HG02763 (cell line): ENCODE measurements at regions not wholly inside any gene's neighbourhood (a gene's known extent, or its start where the extent isn't known, plus 50 kb on each side); places are given as distances from the start of the nearest gene placed in this dataset.

Experiments used
- ATAC-seq: cut with Tn5 transposase; IDR thresholded peaks from one replicate; pipeline ENCODE4 v1.9.1; 2021; ENCODE audit warnings: mild to moderate bottlenecking, moderate library complexity; ENCODE audit not compliant: unreplicated experiment

DNA sequence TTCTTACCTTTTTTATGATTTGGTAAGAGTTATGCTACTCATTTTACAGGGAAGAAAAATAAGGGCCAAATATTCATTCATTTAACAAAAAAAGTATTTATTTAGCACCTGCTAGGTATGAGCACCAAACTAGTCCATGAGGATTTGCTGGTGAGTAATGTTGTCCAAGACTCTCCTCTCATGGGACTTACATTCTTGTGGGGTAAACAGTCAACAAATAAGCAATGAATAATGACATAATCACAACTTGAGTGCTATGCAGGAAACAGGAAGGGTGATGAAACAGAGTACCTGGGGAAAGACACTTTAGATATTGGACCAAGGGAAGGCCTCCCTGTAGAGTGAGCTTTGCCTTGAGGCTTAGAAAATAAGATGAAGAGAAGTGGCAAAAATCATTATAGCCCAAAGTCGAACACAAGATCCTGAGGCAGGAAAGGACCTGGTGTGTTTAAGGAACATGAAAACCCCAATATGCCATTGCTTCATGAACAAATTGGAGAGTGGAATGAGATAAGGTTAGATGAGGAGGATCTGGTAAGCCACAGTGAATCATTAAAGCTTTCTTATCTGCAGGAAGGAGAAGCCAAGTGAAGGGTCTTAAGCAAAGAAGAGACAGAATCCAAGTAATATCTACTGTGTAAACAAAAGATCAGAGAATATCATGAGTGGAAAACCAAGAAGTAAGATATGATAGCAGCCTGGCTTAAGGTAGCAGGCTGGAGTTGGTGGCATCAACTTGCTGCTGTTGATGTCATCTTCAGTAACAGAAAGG lies 294.5 kb upstream of the NBEA start:
- ATAC-seq, result no peak

DNA sequence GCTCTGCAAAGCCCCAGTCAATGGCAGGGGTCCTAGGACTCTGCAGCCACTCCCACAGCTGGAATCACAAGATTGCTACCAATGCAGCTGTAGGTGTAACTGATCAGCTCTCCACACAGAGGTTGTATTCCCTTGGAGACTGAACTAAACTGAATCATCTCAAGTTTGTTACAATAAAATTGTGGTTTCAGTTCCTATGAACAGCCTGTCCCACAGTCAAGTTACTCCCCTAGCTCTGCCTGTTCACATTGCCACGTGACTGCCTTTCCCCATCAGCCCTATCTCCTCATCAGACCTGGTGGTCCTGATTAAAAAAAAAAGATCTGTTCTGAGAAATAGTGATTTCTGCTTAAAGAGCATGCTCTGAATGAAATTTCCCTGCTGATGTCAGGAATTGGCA lies 287.9 kb upstream of the NBEA start:
- no peak for ATAC-seq

DNA sequence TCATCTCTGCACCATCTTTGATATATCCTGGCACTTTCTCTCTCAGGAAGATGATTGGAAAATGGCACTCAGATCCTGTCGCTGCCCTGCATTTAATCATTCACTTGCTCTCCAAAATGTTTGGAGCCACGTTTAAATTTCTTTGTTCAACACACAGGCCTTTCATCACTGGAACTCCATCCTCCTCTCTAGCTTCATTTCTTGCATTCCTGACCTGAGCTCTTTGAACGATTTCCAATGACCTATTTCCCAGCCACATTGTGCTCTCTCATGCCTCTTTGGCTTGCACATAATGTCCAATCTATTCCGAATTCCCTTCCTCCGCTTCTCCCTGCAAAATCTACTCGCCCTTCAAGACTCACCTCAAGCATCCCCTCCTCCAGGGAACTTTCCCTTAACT lies 287.4 kb upstream of the NBEA start:
- ATAC-seq, result no peak

DNA sequence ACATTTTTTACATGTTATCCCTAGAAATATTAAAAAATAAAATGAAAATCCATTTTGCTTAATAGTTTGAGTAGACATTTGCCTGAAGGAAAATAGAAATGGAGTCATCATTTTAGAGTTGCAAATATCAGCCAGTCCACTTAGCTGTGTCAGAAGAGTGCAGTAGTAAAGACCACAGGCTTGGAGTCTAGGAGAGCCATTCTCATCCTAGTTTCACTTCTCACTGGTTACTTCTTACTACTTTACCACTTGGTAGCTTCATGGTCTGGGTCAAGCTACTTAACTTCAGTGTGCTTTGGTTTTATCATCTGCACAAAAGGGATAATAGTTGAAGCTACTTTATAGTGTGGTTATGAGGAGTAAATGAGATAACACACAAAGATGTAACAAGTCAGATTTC lies 286.5 kb upstream of the NBEA start:
- ATAC-seq, result no peak

DNA sequence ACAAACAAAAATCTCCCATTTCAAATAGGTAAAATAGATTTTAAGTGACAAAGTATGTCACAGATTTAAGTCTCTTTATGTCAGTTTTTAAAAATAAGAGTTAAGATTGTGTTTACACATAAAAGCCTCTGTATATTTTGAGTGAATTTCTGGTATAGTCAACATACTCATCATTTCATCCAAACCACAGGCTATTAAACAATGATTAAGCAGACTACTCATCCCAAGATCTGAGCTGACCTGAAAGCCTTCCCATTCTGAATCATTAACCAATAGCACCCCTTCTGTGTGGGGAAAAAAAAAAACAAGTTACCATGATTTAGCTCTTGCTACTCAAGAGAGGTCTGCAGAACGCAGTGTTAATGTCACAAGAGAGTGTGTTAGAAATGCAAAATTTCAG lies 284.4 kb upstream of the NBEA start:
- ATAC-seq, result no peak

DNA sequence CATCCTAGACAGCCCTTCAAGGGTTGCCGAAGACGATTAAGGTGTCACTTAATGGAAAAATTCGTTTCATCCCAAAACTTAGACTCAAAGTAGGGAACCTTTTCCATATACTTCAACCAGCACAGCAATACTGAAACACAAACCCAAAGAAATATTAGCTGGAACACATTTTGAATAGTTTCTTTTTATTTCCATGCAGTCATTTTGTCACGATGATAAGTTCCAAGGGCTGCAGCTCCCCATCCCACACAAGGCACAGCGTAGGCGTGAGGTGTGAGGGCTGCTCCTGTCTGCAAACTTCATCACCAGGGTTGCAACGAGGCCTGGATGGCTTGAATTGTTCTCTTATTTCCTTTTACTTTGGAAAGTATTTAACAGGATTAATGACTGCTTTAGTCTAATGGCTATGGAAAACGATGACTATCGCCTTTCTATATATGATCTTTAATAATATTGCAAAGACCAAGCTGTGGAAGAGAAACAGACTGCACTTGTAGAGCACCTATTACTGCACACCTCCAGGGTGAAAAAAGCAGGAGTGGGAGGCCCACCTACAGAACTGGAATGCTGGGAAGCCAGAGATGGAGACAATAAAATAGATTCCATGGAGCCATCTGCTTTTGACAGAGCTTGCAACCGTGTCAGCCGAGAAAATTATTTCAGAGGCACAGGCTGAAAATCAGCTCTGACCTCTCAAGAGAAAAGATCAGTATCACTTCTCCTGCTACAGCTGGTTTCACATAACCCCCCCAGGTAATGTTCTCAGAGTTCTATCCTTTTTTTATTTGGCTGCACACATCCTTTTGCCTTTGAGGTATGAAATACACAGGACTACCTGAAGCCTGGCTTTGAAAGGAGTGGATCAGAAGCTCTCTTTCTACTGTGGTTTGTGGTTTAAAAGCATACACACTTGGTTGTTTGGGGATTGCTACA lies 274.5 kb upstream of the NBEA start:
- ATAC-seq, result no peak

DNA sequence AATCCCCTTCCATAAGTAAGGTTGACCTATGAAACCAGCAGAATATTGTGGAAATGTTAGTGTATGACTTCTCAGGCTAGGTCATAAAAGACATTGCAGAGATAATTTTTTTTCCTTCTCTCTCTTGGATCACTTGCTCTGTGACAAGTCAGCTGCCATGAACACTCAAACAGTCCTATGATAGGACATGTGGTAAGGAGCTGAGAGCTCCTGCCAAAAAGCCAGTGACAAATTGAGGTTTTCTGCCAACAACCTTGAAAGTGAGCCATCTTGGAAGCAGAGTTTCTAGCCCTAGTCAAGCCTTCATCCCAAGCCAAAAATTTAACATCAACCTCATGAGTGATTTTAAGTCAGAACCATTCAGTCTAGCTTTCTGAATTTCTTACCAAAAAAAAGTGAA lies 270.9 kb upstream of the NBEA start:
- ATAC-seq, result no peak

DNA sequence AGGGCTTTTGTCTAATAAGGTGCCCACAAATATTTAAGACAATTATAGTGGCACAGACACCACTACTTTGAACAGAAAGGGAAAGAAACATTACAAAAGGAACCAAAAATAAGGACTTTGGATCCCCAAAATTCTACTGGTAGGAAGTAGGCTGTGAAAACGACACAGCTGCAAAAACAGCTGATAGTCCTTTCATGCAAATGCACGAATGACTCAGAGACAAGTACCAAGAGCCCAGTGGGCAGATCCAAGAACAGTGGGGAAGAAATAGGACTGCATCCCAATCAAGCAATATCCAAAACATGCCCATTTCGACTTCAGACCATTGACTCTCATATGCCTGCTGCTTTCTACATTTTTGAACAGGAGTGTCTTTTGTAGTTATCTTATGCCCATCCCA lies 269.4 kb upstream of the NBEA start:
- no peak for ATAC-seq

DNA sequence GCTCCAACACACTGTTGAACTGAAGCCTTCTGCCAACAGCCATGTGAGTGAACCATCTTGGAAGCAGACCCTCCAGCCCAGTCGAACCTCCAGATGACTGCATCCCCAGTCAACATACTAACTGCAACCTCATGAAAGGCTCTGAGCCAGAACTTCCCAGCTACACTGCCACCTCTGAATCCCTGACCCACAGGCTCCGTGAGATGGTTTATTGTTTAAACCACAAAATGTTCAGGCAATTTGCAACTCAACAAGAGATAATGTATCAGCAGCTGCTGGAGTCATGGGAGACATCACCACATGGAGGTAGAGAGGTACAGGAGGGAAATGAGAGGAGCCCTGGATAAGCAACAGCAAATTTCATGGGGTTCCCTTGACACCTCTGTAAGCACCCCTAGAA lies 266.4 kb upstream of the NBEA start:
- ATAC-seq, result no peak

DNA sequence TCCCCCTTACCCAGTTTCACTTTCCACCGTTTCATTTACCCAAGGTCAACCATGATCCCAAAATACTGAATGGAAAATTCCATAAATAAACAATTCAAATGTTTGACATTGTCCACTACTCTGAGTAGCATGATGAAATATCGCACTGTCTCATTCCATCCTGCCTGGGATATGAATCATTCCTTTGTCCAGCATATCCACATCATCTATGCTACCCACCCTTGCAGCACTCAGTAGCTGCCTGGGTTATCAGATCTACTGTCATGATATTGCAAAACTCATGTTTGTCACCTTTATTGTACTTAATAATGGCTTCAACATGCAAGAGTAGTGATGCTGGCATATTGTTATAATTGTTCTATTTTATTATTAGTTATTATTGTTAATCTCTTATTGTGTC lies 263.9 kb upstream of the NBEA start:
- ATAC-seq, result no peak

DNA sequence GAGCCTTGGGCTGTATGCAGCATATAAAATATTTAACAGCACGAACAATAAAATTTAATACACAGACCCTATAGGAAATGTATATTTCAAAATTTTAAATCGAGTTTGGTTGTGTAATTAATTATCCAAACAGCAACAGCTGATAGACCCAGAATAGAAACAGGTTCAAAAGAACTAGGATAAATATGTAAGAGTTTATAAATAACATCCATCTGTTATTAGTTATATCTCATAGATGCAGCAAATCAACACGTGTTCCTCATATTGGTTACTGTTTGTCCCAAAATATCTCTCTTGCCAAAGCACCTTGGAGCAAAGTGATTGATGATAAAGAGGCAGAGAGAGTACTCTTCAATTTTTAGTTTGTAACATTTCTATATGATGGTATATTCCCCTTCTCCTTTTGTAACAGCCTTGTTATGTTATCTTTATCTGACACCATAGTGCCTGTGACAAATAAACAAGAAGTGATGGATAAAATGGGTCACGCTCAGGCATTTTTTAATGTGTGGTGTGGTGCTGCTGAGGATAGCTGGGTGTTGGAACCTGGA lies 260.6 kb upstream of the NBEA start:
- ATAC-seq, result no peak

DNA sequence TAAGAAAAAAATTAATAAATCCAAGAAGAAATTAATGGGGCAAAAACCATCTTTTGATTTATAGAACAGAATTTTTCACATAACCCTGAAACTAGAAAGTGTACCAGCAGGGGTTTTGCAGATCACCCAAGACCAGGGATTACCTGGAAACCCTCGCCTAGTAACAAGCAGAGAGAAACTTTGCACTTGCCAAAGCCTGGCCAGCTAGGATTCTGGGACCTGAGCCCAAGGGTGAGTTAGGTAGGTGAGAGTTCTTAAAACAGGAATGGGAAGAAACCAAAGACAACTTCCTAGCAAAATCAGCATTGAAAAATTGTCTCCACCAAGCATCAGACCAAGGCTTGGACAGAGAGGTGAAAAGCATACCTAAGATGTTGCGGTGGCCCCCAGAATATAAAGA lies 247.0 kb upstream of the NBEA start:
- ATAC-seq, result no peak

DNA sequence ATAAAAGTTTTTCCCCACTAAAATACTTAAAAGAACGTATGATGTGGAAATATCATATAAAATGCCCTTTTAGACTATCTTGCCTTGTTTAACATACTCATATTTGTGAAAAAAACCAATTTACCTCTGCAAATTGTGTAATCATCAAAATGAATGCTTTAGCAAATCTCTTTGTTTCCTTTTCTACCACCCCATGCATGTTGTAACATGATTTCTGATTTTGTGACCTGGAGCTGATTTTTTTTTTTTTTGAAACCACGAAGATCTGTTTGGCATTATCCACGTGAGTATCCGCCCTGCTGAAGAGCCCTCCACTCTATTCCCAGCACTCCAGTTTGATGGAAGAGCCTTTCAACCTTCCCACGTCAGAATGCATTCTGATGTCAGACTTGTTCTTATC lies 245.8 kb upstream of the NBEA start:
- no peak for ATAC-seq

DNA sequence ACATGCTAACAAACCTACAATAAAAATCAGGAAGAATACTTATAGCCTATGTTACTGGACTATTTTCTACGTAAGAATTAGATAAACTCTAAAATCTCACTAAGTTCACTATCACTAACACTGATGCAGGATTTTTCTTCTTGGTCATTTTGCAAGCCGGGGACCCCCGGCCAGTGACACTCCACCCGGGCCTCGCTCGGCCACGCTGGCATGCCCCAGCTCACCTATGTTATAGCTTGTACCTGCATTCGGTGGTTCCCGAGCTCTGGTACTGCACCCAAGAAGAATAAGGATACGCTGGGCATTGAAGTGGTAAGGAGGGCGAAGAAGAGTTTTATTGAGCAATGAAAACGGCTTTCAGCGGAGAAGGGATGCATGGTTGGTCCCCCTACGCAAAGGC lies 245.3 kb upstream of the NBEA start:
- no peak for ATAC-seq

DNA sequence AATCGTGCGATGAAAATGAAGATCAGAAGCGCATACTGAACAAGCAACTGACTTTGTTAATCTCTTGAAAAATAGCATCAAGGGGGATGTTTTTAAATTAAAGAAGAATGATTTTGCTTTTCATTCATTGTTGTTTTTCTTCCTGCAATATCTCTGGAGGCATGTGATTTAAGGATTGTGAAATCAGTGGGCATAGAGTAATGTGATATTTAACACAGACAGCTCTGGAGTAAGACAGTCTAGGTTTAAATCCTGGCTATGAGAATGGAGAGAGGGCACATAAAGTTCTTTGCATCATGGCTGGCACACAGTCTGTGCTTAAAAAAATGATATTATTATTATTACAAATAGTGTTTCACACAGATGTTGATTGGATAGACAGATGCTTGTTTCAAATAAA lies 243.1 kb upstream of the NBEA start:
- no peak for ATAC-seq

DNA sequence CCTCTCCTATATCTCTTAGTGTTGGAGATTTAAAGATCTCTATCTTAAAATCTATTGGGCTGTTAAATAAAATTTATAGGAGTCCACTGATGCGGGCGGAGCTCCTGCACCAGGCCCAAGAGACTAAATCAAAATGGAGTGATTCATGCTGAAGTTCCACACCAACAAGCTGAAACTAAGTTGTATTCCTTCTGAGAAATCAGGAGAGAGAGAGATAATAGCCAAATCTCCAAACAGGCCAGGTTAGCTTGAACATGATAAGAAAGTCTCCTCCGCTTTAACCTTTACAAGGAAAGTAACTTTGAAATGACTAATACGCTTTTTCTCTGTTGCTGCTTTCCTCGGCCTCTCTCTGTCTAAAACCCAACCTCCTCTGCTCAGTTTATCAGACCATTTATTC lies 241.9 kb upstream of the NBEA start:
- no peak for ATAC-seq

DNA sequence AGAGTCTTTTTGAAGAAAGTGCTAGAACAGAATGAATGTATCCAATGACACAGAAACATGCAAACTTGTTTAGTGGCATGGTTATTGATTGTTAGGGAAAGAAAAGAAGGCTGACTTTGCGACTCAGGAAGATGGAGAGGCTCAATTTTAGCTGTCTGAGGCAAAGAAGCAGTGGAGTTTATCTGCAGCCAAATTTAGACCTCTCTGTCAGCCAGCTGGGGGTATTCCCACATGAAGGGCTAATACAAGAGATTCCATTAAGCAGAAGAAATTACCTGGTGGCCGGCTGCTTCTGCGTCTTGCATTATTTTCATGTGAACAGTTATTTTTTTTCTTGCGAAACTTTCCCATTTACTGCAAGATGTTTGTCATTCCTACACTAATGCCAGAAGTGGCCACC lies 240.2 kb upstream of the NBEA start:
- no peak for ATAC-seq

DNA sequence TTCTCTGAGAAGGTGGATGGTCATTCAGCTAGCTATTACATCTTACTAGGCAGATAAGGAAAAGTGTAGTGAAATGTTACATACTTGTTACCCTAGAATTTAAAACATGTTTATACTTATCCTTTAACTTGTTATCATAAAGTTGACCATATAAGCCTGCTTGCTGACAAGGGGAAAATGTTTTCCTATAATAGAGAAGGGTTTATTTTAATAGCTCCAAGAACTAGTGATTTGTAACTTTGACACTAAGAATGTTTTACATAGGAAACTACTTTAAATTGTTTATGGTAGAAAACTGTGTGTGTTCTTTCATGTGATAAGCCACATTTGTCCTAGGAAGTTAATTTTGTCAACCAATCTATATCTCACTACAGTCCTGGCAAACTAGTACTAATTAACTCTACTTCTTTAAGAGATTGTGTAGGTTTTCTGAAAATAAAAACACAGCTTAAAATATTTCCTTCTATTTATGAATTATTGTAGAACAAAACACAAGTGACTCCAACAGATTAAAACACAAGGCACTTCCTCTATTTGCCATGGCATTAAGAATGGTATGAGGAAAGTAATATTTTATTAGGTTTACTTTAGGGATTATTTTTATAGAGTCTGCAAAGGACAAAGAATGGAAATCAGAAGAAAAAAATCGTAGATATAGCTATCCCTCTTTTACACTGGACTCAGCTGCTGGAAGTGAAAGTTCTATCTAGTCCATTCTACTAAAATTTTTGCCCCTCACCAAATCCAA lies 233.3 kb upstream of the NBEA start:
- ATAC-seq, result no peak

DNA sequence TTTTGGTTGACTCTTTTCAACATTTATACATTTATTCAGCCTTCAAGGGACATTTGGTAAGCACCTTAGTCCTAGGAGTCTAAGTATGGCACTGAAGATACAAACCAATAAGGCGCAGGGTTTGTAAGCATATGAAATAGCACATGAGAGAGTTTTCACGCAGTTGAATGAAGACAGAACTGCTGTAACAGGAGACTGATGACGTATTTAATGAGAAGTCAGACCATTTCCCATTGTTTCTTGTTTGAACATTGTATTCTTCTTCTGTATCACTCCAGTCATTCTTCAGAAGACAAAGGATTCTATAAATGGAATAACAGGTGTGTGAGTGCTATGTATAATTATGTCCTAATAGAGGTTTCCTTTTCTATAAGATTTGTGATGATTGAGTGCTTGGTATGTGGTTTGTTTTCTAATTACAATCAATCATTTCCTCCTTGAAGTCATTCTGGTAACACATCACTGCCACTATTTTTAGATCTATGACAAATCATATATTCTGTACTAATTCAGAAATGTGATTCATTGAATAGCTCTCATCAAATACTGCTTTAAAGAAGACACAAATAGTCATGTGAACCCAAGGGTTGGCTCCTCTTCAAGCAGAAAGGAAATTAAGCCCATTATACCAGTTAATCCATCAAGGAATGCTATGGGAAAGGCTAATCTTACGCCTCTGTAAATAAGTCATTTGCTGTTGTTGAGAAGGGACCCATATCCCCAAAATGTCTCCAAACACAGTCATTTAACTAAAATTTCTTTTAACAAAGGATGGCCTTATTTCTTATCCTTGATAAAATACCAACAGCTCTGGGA lies 222.8 kb upstream of the NBEA start:
- no peak for ATAC-seq

DNA sequence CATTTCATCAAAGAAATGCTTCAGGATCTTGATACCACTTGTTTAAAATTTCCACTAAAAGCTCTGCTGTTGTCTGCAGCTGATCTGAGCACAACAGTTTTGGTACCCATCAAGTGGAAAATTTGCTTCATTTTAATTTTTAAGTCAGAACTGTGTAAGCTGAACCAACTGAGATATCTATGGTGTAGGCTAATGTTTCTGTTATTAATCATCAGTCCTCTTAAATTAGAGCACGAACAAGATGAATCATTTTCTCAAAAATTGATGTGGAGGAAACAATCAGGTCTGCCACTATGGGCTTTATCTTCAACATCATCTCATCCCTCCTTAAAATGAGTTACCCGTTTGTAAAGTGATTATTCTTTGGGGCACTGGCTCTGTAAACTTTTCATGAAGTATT lies 221.5 kb upstream of the NBEA start:
- ATAC-seq, result no peak
